Mesenchymal stem cell (in vitro differentiated cells and primary cell): ENCODE measurements at regions not wholly inside any gene's neighbourhood (a gene's known extent, or its start where the extent isn't known, plus 50 kb on each side); places are given as distances from the start of the nearest gene placed in this dataset.
A peak's percentile ranks its signal among the peaks of the same experiment; 100 is the strongest.

Experiments used
- DNase-seq: peaks from one replicate; pipeline ENCODE4 v3.0.0-alpha.2; 2013
- H2AFZ ChIP-seq: one replicate; pipeline ENCODE4 v1.6.1; 2013; ENCODE audit warnings: low read depth, mild to moderate bottlenecking, control low read depth, inconsistent platforms, low read length, moderate library complexity
- H2AK5ac ChIP-seq: 2 replicates; pipeline ENCODE4 v1.6.1; 2013; ENCODE audit warnings: low read length, moderate library complexity, mild to moderate bottlenecking, inconsistent platforms; ENCODE audit not compliant: severe bottlenecking
- H2BK120ac ChIP-seq: one replicate; pipeline ENCODE4 v1.6.1; 2013; ENCODE audit warnings: low read depth, mild to moderate bottlenecking, inconsistent platforms, low read length, moderate library complexity
- H2BK12ac ChIP-seq, 2 experiments: one replicate each; pipeline ENCODE4 v1.6.1; 2013; ENCODE audit warnings: inconsistent platforms in 2 of 2, low read length in 2 of 2, mild to moderate bottlenecking in 2 of 2, moderate library complexity in 2 of 2, control low read depth in 1 of 2
- H2BK15ac ChIP-seq: one replicate; pipeline ENCODE4 v1.6.1; 2013; ENCODE audit warnings: mild to moderate bottlenecking, low read depth, inconsistent platforms; ENCODE audit not compliant: poor library complexity, severe bottlenecking
- H2BK5ac ChIP-seq: 2 replicates; pipeline ENCODE4 v1.6.1; 2013; ENCODE audit warnings: low read depth, mild to moderate bottlenecking, low read length, control low read depth, inconsistent platforms; ENCODE audit not compliant: poor library complexity, severe bottlenecking
- H3K14ac ChIP-seq, 2 experiments: one replicate each; pipeline ENCODE4 v1.6.1; 2013; ENCODE audit warnings: inconsistent platforms in 2 of 2, low read length in 2 of 2, control low read depth in 1 of 2, mild to moderate bottlenecking in 1 of 2, moderate library complexity in 1 of 2
- H3K18ac ChIP-seq, 2 experiments: one replicate each; pipeline ENCODE4 v1.6.1; 2013; ENCODE audit warnings: inconsistent platforms in 2 of 2, low read length in 2 of 2, control low read depth in 1 of 2, low read depth in 1 of 2, mild to moderate bottlenecking in 1 of 2
- H3K23ac ChIP-seq, 2 experiments: one replicate each; pipeline ENCODE4 v1.6.1; 2013; ENCODE audit warnings: inconsistent platforms in 2 of 2, low read length in 2 of 2, mild to moderate bottlenecking in 2 of 2, moderate library complexity in 2 of 2, control low read depth in 1 of 2
- H3K27ac ChIP-seq: 2 replicates; pipeline ENCODE4 v1.5.1; 2013; ENCODE audit warnings: mild to moderate bottlenecking, moderate library complexity, low read length, control low read depth, inconsistent platforms; ENCODE audit not compliant: poor library complexity, severe bottlenecking
- H3K27me3 ChIP-seq, 2 experiments: 2 replicates each; pipeline versions ENCODE4 v1.6.1 to v1.7.0; 2013; ENCODE audit warnings: low read length in 2 of 2, mild to moderate bottlenecking in 2 of 2, moderate library complexity in 2 of 2, control low read depth in 1 of 2, inconsistent platforms in 1 of 2; ENCODE audit not compliant: control insufficient read depth in 1 of 2, insufficient read depth in 1 of 2
- H3K36me3 ChIP-seq, 2 experiments: 2 replicates each; pipeline versions ENCODE4 v1.6.1 to v1.7.0; 2013; ENCODE audit warnings: low read length in 2 of 2, control low read depth in 1 of 2, inconsistent platforms in 1 of 2, low read depth in 1 of 2, mild to moderate bottlenecking in 1 of 2; ENCODE audit not compliant: insufficient read depth in 2 of 2, control insufficient read depth in 1 of 2
- H3K4ac ChIP-seq, 2 experiments: one replicate each; pipeline ENCODE4 v1.6.1; 2013; ENCODE audit warnings: inconsistent platforms in 2 of 2, low read length in 2 of 2, mild to moderate bottlenecking in 2 of 2, moderate library complexity in 2 of 2, control low read depth in 1 of 2, low read depth in 1 of 2
- H3K4me1 ChIP-seq: 2 replicates; pipeline ENCODE4 v1.6.1; 2013; ENCODE audit warnings: low read depth, low read length, control low read depth; ENCODE audit not compliant: control insufficient read depth, insufficient read depth
- H3K4me2 ChIP-seq: 2 replicates; pipeline ENCODE4 v1.6.1; 2013; ENCODE audit warnings: low read length, mild to moderate bottlenecking, inconsistent platforms; ENCODE audit not compliant: poor library complexity, severe bottlenecking
- H3K4me3 ChIP-seq, 2 experiments: 2 replicates each; pipeline versions ENCODE4 v1.5.1 to v1.7.0; 2013; ENCODE audit warnings: low read length in 2 of 2, mild to moderate bottlenecking in 2 of 2, control low read depth in 1 of 2, low read depth in 1 of 2; ENCODE audit not compliant: insufficient read depth in 1 of 2
- H3K79me1 ChIP-seq: replicated peaks from 2 replicates; pipeline ENCODE4 v1.6.1; 2013; ENCODE audit warnings: mild to moderate bottlenecking, control low read depth, low read length, inconsistent platforms; ENCODE audit not compliant: poor library complexity, severe bottlenecking
- H3K9ac ChIP-seq: 2 replicates; pipeline ENCODE4 v1.7.0; 2013; ENCODE audit warnings: mild to moderate bottlenecking, low read length, moderate library complexity
- H3K9me3 ChIP-seq: 2 replicates; pipeline ENCODE4 v1.7.0; 2013; ENCODE audit warnings: mild to moderate bottlenecking, low read length; ENCODE audit not compliant: control insufficient read depth
- H4K8ac ChIP-seq: one replicate; pipeline ENCODE4 v1.6.1; 2013; ENCODE audit warnings: inconsistent platforms, mild to moderate bottlenecking, low read length, moderate library complexity
- H4K91ac ChIP-seq: one replicate; pipeline ENCODE4 v1.6.1; 2013; ENCODE audit warnings: mild to moderate bottlenecking, low read length, inconsistent platforms
- WGBS: methylation state at CpG from one replicate; pipeline ENCODE4 v1.1.7; 2013; ENCODE audit warnings: mixed read lengths; 5-methylcytosine and 5-hydroxymethylcytosine counted together

- Histone ChIP-seq H3K14ac (no peak overlapping the region), H3K27ac (no peak overlapping the region), H2BK12ac (no peak overlapping the region), H3K23ac (no peak overlapping the region), H3K18ac (no peak overlapping the region), H2BK120ac (no peak overlapping the region), H3K4ac (no peak overlapping the region), H3K27me3 (no peaks in the 10 kb centered on the region), H2AK5ac (no peak overlapping the region), H3K4me1 (peaks cover 2% of the 10 kb centered on the region), H3K36me3 (no peaks in the 10 kb centered on the region), H2AFZ (no peak overlapping the region), H3K9me3 (no peaks in the 10 kb centered on the region), H3K4me2 (no peak overlapping the region), H2BK15ac (no peak overlapping the region), H4K8ac (no peak overlapping the region), H4K91ac (no peak overlapping the region), H3K4me3 (no peak overlapping the region), H3K79me1 (no peaks in the 10 kb centered on the region), H3K9ac (no peak overlapping the region), H2BK5ac (no peak overlapping the region)
- 100% methylated on average over 1 of the region's 6 CpGs for WGBS
- DNase-seq, result no peak
Observed at GRCh38 chr14:26867171-26867757, 269.4 kb upstream of the NOVA1 start.

GRCh38 chr14:26870096-26870495 is 272.3 kb upstream of the NOVA1 start:
- Histone ChIP-seq H2BK12ac (no peak overlapping the region), H3K27ac (no peak overlapping the region), H3K9ac (no peak overlapping the region), H3K14ac (no peak overlapping the region), H4K8ac (no peak overlapping the region), H3K9me3 (no peaks in the 10 kb centered on the region), H3K23ac (no peak overlapping the region), H4K91ac (no peak overlapping the region), H3K4ac (no peak overlapping the region), H3K18ac (no peak overlapping the region), H3K36me3 (no peaks in the 10 kb centered on the region), H3K79me1 (no peaks in the 10 kb centered on the region), H2BK5ac (no peak overlapping the region), H2AFZ (no peak overlapping the region), H2BK15ac (no peak overlapping the region), H2BK120ac (no peak overlapping the region), H2AK5ac (no peak overlapping the region), H3K4me1 (peaks cover 2% of the 10 kb centered on the region), H3K4me2 (no peak overlapping the region), H3K4me3 (no peak overlapping the region), H3K27me3 (no peaks in the 10 kb centered on the region)
- no peak for DNase-seq
- WGBS, result 93% methylated on average over 1 of the region's 2 CpGs

GRCh38 chr14:26870722-26871617 is 273.1 kb upstream of the NOVA1 start:
- H3K36me3 ChIP-seq, result no peaks in the 10 kb centered on the region
- no peak overlapping the region for H2AFZ ChIP-seq
- H3K27ac ChIP-seq, result no peak overlapping the region
- 66% methylated on average over 7 of the region's 8 CpGs for WGBS
- no peak overlapping the region for H4K8ac ChIP-seq
- H3K4me3 ChIP-seq, result no peak overlapping the region
- peaks cover 2% of the 10 kb centered on the region for H3K4me1 ChIP-seq
- no peak overlapping the region for H2BK5ac ChIP-seq
- DNase-seq, result no peak
- H3K79me1 ChIP-seq, result no peaks in the 10 kb centered on the region
- no peak overlapping the region for H2BK120ac ChIP-seq
- H4K91ac ChIP-seq, result no peak overlapping the region
- H3K23ac ChIP-seq, result no peak overlapping the region
- no peak overlapping the region for H3K9ac ChIP-seq
- H3K14ac ChIP-seq, result no peak overlapping the region
- H2AK5ac ChIP-seq, result no peak overlapping the region
- H3K27me3 ChIP-seq, result no peaks in the 10 kb centered on the region
- H2BK12ac ChIP-seq, result no peak overlapping the region
- H3K4me2 ChIP-seq, result peak overlapping the region; percentile 7
- H3K4ac ChIP-seq, result no peak overlapping the region
- H3K9me3 ChIP-seq, result no peaks in the 10 kb centered on the region
- H3K18ac ChIP-seq, result no peak overlapping the region
- H2BK15ac ChIP-seq, result no peak overlapping the region

- Histone ChIP-seq H4K8ac (no peak overlapping the region), H3K9me3 (no peaks in the 10 kb centered on the region), H3K14ac (peak overlapping the region in 1 of 2 experiments; percentile 44), H2AK5ac (no peak overlapping the region), H3K27me3 (no peaks in the 10 kb centered on the region), H2BK12ac (no peak overlapping the region), H4K91ac (no peak overlapping the region), H3K4me1 (no peaks in the 10 kb centered on the region), H2AFZ (no peak overlapping the region), H3K4ac (no peak overlapping the region), H3K27ac (no peak overlapping the region), H2BK5ac (no peak overlapping the region), H3K4me2 (no peak overlapping the region), H2BK15ac (no peak overlapping the region), H2BK120ac (no peak overlapping the region), H3K36me3 (no peaks in the 10 kb centered on the region), H3K4me3 (no peak overlapping the region), H3K23ac (no peak overlapping the region), H3K79me1 (no peaks in the 10 kb centered on the region), H3K18ac (no peak overlapping the region), H3K9ac (no peak overlapping the region)
- DNase-seq, result no peak
- 90% methylated on average over 7 of the region's 8 CpGs for WGBS
Observed at GRCh38 chr14:26872515-26873361, 274.9 kb upstream of the NOVA1 start.
